Sigmoid colon (tissue), 6 donors: ENCODE measurements at regions not wholly inside any gene's neighbourhood (a gene's known extent, or its start where the extent isn't known, plus 50 kb on each side); places are given as distances from the start of the nearest gene placed in this dataset.
"Not testable (repeated sequence)": the region's sequence is repeated elsewhere in the genome, so short reads cannot be mapped to it uniquely, and the experiment has no call there.

ENCODE experiments used
- DNase-seq: peaks from one replicate; pipeline ENCODE4 v3.0.0-alpha.2; 2019
- H3K27ac ChIP-seq, 4 donors: fragments of 200-600 bp; sonication (generic); one replicate each; pipeline ENCODE4 v1.5.1; 2016 to 2019; ENCODE audit warnings: mild to moderate bottlenecking in 1 of 4
- H3K27me3 ChIP-seq, 3 donors: fragments of 200-600 bp; sonication (generic); one replicate each; pipeline ENCODE4 v1.5.1; 2019; ENCODE audit warnings: mild to moderate bottlenecking in 1 of 3
- H3K36me3 ChIP-seq, 4 donors: fragments of 200-600 bp; sonication (generic); one replicate each; pipeline ENCODE4 v1.5.1; 2016 to 2019
- H3K4me1 ChIP-seq, 4 donors: fragments of 200-600 bp; sonication (generic); one replicate each; pipeline ENCODE4 v1.5.1; 2017 to 2019
- H3K4me3 ChIP-seq, 4 donors: fragments of 200-600 bp; sonication (generic); one replicate each; pipeline ENCODE4 v1.5.1; 2017 to 2019; ENCODE audit warnings: mild to moderate bottlenecking in 2 of 4, moderate library complexity in 1 of 4
- H3K9me3 ChIP-seq, 4 donors: fragments of 200-600 bp in 3 of 4; sonication (generic) in 3 of 4; one replicate each; pipeline versions ENCODE4 v1.5.1 to v1.6.1; 2013 to 2019
- EP300 ChIP-seq, 4 donors: sonication (generic); formaldehyde crosslinking; IDR thresholded peaks; one replicate each; pipeline ENCODE4 v1.6.1; 2017; ENCODE audit warnings: antibody characterized with exemption in 4 of 4
- POLR2A ChIP-seq, 2 donors: fragments of 450-650 bp; IDR thresholded peaks; one replicate each; pipeline ENCODE4 v1.6.1; 2016; ENCODE audit warnings: antibody characterized with exemption in 2 of 2, mild to moderate bottlenecking in 2 of 2, moderate library complexity in 2 of 2
- POLR2AphosphoS5 ChIP-seq, 4 donors: sonication (generic); formaldehyde crosslinking; IDR thresholded peaks; one replicate each; pipeline ENCODE4 v1.6.1; 2017; ENCODE audit warnings: antibody characterized with exemption in 4 of 4
- WGBS, 2 donors: extraction: QIAGEN DNeasy Blood & Tissue Kit; methylation state at CpG; one replicate each; pipeline ENCODE4 v1.1.7; 2013; 5-methylcytosine and 5-hydroxymethylcytosine counted together
- intact Hi-C: fragments of 100-400 bp; cut with DNase I; formaldehyde crosslinking; loops from one replicate; pipeline ENCODE4 v1.15.1; 2023
- TF ChIP-seq, protein P1 (sequence below), 4 experiments: fragments of 450-650 bp in 3 of 4; fragments of 200-600 bp in 1 of 4; IDR thresholded peaks; one replicate each; pipeline ENCODE4 v1.5.1; 2016 to 2019; ENCODE audit warnings: antibody characterized with exemption in 4 of 4, mild to moderate bottlenecking in 3 of 4, moderate library complexity in 2 of 4
- donor health status: healthy with polysubstance abuse.
- donor health status: healthy.

DNA sequence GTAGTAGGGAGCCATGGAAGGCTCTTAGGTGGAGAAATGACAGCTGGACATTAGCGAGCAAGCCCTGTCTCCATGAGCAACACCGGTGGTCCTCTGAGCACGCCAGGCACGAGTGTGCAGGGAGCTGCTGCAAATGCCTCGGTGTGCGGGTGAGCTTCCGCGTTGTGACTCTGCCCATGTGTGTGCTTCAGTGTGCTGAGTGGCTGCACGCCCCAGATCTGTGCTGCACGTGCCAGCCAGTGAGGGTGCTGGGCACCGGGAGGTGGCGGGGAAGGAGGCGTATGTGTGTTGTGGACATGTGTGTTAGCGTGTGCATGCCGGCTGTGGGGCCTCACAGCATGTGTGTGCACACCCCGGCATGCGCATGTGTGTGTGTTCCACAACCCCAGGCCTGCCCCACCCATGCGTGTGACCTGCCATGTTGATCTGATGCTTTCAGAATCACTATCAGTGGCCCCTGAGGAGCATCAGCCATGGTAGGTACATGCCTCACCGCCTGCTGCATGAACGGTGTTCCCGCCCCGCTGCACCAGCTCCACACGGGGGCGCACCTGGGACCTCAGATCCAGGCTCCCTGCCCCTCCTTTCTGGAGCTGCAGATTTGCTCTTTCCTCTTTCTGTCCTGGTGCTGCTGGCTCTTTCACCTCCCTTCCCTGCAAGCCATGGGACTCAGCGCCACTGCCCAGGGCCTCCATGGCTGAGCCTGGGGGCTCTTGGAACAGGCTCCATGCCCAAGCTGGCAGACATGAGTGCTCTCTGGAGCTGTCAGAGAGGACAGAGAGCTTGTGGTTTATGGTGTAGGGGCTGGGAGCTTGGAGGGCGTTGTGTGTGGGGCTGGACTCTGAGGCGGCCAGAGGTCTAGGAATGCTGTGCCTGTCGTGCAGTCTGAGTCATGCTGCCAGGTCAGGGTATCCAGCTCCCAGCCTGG lies 169.4 kb downstream of the TBC1D2B start:
- no peak overlapping the region for H3K4me3 ChIP-seq
- WGBS, 2 donors, result 66 to 80% methylated on average over 28 of the region's 28 CpGs
- intact Hi-C loops, result no loop called here
- no peak overlapping the region for H3K27ac ChIP-seq
- no peaks in the 10 kb centered on the region for H3K9me3 ChIP-seq
- TF ChIP-seq, protein P1, sequence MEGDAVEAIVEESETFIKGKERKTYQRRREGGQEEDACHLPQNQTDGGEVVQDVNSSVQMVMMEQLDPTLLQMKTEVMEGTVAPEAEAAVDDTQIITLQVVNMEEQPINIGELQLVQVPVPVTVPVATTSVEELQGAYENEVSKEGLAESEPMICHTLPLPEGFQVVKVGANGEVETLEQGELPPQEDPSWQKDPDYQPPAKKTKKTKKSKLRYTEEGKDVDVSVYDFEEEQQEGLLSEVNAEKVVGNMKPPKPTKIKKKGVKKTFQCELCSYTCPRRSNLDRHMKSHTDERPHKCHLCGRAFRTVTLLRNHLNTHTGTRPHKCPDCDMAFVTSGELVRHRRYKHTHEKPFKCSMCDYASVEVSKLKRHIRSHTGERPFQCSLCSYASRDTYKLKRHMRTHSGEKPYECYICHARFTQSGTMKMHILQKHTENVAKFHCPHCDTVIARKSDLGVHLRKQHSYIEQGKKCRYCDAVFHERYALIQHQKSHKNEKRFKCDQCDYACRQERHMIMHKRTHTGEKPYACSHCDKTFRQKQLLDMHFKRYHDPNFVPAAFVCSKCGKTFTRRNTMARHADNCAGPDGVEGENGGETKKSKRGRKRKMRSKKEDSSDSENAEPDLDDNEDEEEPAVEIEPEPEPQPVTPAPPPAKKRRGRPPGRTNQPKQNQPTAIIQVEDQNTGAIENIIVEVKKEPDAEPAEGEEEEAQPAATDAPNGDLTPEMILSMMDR (IDR thresholded peaks at IDR 0.05), result no peak
- TF ChIP-seq EP300 (IDR thresholded peaks at IDR 0.05) (no peak), POLR2A (IDR thresholded peaks at IDR 0.05) (no peak)
- peaks cover 0 to 3% (median 0%) of the 10 kb centered on the region in 3 donors for H3K27me3 ChIP-seq
- peak; percentile 57 for DNase-seq
- no peaks in the 10 kb centered on the region for H3K4me1 ChIP-seq
- no peaks in the 10 kb centered on the region for H3K36me3 ChIP-seq

DNA sequence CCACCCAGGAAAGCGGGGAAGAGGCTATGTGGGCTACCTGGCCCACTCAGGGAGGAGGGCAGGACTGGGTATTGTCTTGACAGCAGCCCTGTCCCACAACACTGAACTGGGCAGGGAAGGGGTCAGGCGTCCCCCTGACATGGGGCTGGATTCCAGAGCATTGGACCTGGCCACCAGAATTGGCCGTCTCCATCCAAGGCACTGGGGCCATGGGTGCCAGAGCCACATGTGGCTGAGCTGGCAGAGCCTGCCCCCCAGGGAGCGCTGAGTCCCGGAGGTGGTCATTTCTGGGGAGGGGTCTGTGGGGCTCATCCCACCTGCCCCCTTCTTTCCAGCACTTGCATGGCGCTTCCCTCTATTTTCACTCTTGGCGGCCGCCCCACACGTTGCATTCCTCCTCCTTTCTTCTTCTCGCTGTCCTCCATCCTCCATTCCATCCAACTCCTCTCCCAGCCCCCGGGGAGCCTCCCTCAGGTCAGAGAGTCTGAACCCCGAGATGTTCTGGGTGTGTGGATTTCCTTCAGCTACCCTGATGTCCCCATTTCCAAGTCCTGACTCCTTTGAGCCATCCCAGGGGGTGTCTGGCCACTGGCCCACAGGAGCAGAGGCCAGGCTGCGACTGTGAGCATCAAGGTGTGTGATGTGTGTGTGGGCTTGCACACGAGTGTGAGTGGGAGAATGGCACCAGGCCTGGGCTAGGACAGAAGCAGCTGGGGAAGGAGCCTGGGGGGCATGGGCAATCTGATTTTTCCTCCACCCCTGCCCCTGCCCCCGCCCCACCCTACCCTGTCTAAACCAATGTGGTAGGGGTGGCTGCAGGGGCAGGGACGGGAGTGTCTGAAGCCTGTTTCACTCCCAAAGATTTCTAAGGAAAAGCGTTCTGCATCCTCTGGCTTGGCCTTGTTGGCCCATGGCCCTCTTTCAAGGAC lies 171.2 kb downstream of the TBC1D2B start:
- intact Hi-C loops, H3K36me3 ChIP-seq, H3K4me3 ChIP-seq, H3K4me1 ChIP-seq, H3K27me3 ChIP-seq, H3K9me3 ChIP-seq, H3K27ac ChIP-seq: not testable (repeated sequence)
- WGBS, 2 donors, result 78 to 84% methylated on average over 17 of the region's 17 CpGs
- DNase-seq, result peak; percentile 33

DNA sequence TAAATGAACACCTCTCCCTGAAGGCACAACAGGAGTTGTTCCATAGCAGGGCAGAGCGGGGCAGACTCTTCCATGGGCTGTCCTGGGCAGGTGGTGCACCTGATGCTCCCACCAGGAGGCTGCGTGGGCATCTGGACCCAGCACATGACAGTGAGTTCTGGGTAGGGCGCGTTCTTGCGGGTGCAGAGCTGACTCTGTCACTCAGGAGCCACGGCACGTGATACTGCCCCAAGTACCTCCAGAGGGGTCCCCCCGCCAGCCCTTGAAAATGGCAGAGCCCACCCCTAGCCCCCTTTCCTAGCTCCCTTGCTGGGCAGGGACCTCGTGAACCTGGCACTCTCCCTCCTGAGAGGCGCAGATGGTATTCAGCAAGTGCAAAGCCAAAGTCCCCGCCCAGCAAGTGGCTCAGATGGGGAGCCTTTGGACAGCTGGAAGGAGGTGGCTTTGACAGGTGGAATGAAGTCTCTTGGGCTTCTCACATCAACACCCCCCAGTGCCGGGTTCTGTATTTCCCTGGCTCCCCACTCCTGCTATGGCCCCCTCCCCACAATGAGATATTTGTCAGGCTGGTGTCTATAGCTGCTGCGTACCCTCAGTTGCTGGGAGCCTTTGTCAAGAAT lies 172.1 kb downstream of the TBC1D2B start:
- Histone ChIP-seq H3K27me3 (peaks cover 0 to 3% (median 0%) of the 10 kb centered on the region in 3 donors), H3K4me3 (no peak overlapping the region), H3K4me1 (no peaks in the 10 kb centered on the region), H3K9me3 (no peaks in the 10 kb centered on the region), H3K36me3 (no peaks in the 10 kb centered on the region), H3K27ac (no peak overlapping the region)
- WGBS, 2 donors, result 78 to 88% methylated on average over 13 of the region's 13 CpGs
- DNase-seq, result peak; percentile 53
- TF ChIP-seq, protein P1 (IDR thresholded peaks at IDR 0.05), result no peak
- TF ChIP-seq POLR2A (IDR thresholded peaks at IDR 0.05) (no peak), POLR2AphosphoS5 (IDR thresholded peaks at IDR 0.05) (no peak), EP300 (IDR thresholded peaks at IDR 0.05) (no peak)
- intact Hi-C loops, result no loop called here

DNA sequence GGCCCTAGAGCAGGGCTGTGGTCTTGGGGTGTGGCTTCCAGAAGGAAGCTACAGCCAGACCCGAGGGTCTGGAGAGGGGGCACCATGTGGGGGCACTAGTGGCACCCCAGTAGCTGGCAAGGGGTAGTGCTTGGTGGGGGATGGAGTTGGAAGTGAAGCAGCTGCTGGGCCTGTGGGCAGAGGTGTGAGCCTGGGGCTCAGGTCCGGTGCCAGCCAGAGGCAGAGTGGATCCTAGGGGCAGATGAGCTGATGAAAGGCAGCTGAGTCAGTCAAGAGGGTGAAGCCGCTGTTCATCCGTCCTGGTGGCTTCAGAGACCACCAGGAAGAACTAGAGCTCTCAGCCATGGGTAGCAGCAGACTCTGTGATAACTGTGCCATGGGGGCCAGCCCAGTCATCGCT lies 172.6 kb downstream of the TBC1D2B start:
- H3K36me3 ChIP-seq, result no peaks in the 10 kb centered on the region
- TF ChIP-seq POLR2A (IDR thresholded peaks at IDR 0.05) (no peak), EP300 (IDR thresholded peaks at IDR 0.05) (no peak), POLR2AphosphoS5 (IDR thresholded peaks at IDR 0.05) (no peak)
- TF ChIP-seq, protein P1 (IDR thresholded peaks at IDR 0.05), result no peak

More for the DNA sequence above, 172.6 kb downstream of the TBC1D2B start:
- intact Hi-C loops, result no loop called here
- WGBS, 2 donors, result 72 to 75% methylated on average over 5 of the region's 5 CpGs
- Histone ChIP-seq H3K4me3 (no peak overlapping the region), H3K27me3 (peaks cover 0 to 3% (median 0%) of the 10 kb centered on the region in 3 donors), H3K4me1 (no peaks in the 10 kb centered on the region), H3K9me3 (no peaks in the 10 kb centered on the region), H3K27ac (no peak overlapping the region)
- DNase-seq, result peak; percentile 42
